ENCODE measurements at regions not wholly inside any gene's neighbourhood (a gene's known extent, or its start where the extent isn't known, plus 50 kb on each side); places are given as distances from the start of the nearest gene placed in this dataset.
A peak's percentile ranks its signal among the peaks of the same experiment; 100 is the strongest.
"Not testable (repeated sequence)": the region's sequence is repeated elsewhere in the genome, so short reads cannot be mapped to it uniquely, and the experiment has no call there.

- DNase-seq (ENCODE audit: low read depth) = no peak
Measured at GRCh38 chr13:63840551-63841421, 2425.1 kb upstream of the PCDH20 start.

- DNase-seq (ENCODE audit: low read depth) = no peak
Measured at GRCh38 chr13:63838366-63839110, 2422.9 kb upstream of the PCDH20 start.

GRCh38 chr13:63837701-63838100 lies 2422.1 kb upstream of the PCDH20 start:
- DNase-seq (ENCODE audit: low read depth) = not testable (repeated sequence)

DNA sequence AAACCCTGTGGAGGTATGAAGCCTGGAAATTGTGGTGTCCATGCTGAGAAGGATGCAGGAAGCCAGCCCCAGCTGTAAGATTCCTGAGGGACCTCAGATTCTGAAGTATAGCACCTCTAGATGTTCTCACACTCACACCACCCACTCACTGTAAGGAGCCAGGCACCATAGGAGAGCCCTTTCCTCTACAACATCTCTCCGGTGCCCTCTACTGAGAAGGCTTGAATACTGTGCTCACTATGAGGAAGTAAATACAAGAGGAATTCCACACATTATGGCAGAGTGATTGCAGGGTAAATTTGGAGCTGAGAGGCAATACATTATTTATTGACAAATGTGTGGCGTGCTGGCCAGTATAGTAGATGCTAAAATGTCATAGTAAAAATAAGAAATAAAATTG lies 2414.0 kb upstream of the PCDH20 start:
- DNase-seq (ENCODE audit: low read depth) = not testable (repeated sequence)

- not testable (repeated sequence) for DNase-seq (ENCODE audit: low read depth)
Measured at GRCh38 chr13:63821785-63822184, 2406.1 kb upstream of the PCDH20 start.

GRCh38 chr13:63811428-63812004 lies 2395.9 kb upstream of the PCDH20 start:
- not testable (repeated sequence) for DNase-seq (ENCODE audit: low read depth)

DNA sequence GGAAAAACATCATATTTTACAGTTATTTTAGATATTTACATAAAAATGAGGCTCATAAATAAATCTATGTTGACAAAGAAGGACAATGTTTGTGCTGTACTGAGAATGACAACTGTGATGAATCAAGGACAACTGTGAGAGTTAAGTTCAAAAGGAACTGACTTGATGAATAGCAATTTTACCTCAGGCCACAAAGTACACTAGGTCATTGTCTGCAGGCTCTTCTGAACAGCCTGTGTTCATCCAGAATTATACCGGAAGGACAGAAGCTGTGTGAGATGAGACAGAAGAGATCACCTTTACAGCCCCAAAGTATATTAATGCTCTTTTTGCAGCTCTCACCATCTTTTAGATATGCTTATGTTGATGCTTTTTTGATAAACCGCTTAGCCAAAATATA lies 2375.5 kb upstream of the PCDH20 start:
- not testable (repeated sequence) for DNase-seq (ENCODE audit: low read depth)

- DNase-seq (ENCODE audit: low read depth) = no peak
Measured at GRCh38 chr13:63774133-63774532, 2358.5 kb upstream of the PCDH20 start.

GRCh38 chr13:63773476-63773875 lies 2357.8 kb upstream of the PCDH20 start:
- no peak for DNase-seq (ENCODE audit: low read depth)

- not testable (repeated sequence) for DNase-seq (ENCODE audit: low read depth)
Measured at GRCh38 chr13:63757683-63758082, 2342.0 kb upstream of the PCDH20 start.

GRCh38 chr13:63749857-63750256 lies 2334.2 kb upstream of the PCDH20 start:
- DNase-seq (ENCODE audit: low read depth) = not testable (repeated sequence)

DNA sequence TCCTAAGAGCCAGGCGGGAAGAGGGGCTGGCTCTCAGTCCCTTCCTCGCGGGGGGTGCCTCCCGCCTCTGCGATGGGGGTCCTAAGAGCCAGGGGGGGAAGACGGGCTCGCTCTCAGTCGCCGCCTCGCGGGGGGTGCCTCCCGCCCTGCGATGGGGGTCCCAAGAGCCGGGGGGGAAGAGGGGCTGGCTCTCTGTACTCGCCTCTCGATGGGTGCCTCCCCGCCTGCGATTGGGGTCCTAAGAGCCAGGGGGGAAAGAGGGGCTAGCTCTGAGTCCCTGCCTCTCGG lies 2326.1 kb upstream of the PCDH20 start:
- DNase-seq (ENCODE audit: low read depth) = not testable (repeated sequence)

DNA sequence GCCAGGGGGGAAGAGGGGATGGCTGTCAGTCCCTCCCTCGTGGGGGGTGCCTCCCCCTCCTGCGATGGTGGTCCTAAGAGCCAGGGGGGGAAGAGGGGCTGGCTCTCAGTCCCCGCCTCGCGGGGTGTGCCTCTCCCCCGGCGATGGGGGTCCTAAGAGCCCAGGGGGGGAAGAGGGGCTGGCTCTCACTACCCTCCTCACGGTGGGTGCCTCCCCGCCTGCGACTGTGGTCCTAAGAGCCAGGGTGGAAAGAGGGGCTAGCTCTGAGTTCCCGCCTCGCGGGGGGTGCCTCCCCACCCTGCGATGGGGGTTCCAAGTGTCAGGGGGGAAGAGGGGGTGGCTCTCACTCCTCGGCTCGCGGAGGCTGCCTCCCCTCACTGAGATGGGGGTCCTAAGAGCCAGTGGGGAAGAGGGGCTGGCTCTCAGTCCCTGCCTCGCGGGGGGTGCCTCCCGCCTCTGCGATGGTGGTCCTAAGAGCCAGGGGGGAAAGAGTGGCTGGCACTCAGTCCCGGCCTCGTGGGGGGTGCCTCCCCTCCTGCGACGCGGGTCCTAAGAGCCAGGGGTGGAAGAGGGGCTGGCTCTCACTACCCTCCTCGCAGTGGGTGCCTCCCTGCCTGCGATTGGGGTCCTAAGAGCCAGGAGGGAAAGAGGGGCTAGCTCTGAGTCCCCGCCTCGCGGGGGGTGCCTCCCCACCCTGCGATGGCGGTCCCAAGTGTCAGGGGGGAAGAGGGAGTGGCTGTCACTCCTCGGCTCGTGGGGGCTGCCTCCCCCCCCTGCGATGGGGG lies 2325.6 kb upstream of the PCDH20 start:
- DNase-seq (ENCODE audit: low read depth) = no peak

GRCh38 chr13:63739112-63739735 lies 2323.6 kb upstream of the PCDH20 start:
- not testable (repeated sequence) for DNase-seq (ENCODE audit: low read depth)

GRCh38 chr13:63737418-63737817 lies 2321.8 kb upstream of the PCDH20 start:
- no peak for DNase-seq (ENCODE audit: low read depth)

DNA sequence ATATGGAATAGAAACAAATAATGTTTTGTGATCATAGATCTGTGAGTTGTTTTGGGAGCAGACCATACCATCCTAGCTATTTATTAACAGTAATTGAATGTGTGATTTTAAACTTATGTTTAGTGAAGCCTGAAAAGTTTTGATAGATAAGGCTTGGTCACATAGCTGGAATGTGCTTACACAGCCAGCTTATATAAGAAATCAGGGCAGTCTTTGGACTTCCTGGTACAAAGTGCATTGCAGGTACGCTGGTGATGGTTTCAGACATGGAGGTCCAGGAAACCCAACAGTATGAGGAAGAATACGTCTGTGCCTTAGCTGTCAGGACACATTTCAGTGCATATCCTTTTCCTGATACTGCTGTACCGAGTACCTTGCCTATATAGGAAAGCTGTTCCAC lies 2316.2 kb upstream of the PCDH20 start:
- peak; percentile 91 for DNase-seq (ENCODE audit: low read depth)

DNA sequence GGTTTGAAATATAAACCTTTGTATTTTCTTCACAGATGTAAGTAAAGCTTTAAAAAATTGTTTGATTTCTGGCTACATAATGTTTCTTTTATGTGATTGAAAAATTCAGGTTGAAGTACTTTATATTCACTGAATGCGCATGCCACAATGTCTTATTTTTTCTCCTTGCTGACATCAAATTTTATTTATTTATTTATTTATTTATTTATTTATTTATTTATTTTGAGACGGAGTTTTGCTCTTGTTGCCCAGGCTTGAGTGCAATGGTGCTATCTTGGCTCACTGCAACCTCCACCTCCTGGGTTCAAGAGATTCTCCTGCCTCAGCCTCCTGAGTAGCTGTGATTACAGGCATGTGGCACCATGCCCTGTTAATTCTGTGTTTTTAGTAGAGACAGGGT lies 2296.5 kb upstream of the PCDH20 start:
- not testable (repeated sequence) for DNase-seq (ENCODE audit: low read depth)

DNA sequence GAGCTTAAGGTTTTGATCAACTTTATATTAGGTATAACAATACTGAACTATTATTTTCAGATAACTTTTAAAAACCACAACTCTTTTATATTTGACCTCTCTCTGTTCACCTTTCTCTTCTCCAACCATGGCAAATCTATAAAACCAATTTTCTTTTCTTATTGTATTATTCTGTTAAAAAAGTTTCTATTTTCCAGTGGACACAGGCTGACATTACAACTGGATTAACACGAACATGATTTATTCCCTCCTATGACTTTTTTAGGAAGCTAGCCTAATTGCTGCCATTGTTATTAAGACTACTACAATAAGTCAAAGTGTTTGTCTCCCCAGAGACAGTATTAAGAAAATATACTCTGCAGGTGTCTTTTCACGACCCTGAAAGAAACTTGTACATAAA lies 2291.1 kb upstream of the PCDH20 start:
- no peak for DNase-seq (ENCODE audit: low read depth)

DNA sequence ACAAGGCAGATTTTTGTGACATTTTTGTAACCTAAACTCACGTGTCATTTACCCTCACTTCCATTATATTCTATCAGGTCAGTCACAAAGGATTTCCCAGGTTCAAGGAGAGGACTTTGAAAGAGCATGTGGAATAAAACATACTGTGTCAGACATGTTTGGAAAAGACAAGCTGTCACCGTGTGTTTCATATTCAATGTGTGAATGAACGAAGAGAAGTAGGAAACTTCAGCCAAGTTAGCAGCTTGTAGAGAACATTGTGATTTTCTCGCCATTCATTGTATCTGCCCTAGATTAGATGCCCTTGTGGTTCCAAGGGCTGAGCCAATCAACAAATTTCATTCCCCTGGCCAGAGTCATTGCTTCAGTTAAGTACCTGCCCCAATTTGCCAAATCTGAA lies 2288.9 kb upstream of the PCDH20 start:
- DNase-seq (ENCODE audit: low read depth) = no peak

- no peak for DNase-seq (ENCODE audit: low read depth)
Measured at GRCh38 chr13:63700350-63700749, 2284.7 kb upstream of the PCDH20 start.

GRCh38 chr13:63699948-63700347 lies 2284.3 kb upstream of the PCDH20 start:
- no peak for DNase-seq (ENCODE audit: low read depth)

DNA sequence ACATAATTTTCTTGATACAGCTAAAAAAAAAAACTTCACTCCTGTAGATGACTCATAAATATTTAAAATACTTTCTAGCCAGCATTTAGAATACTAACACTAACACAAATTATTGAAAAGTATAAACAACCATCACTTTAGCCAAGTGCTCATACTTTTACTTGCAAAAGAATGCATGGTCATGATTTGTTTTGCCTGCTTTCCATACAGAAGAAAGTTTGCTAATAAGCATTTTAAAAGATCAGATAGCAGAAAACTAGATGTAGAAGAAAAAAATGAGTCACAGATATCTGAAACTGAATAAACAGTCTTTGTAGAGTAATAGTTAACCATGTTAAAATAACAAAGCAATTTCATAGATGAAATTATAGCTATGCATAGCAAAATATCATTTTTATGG lies 2280.4 kb upstream of the PCDH20 start:
- DNase-seq (ENCODE audit: low read depth) = peak; percentile 60

Measured in renal cortical epithelial cell (primary cell).